Left hindlimb (tissue), 1 donor: ENCODE measurements at regions not wholly inside any gene's neighbourhood (a gene's known extent, or its start where the extent isn't known, plus 50 kb on each side); places are given as distances from the start of the nearest gene placed in this dataset.

Source experiments
- DNase-seq: peaks from one replicate; pipeline ENCODE4 v3.0.0-alpha.2; 2018

GRCh38 chr3:124381575-124382333 lies 348.5 kb upstream of the UMPS start:
- no peak for DNase-seq

GRCh38 chr3:124383051-124383450 lies 347.2 kb upstream of the UMPS start:
- no peak for DNase-seq

- no peak for DNase-seq
Measured at GRCh38 chr3:124383846-124384466, 346.3 kb upstream of the UMPS start.

- DNase-seq: no peak
Measured at GRCh38 chr3:124384527-124384926, 345.7 kb upstream of the UMPS start.

GRCh38 chr3:124385996-124386395 lies 344.3 kb upstream of the UMPS start:
- no peak for DNase-seq

GRCh38 chr3:124386996-124387595 lies 343.2 kb upstream of the UMPS start:
- DNase-seq: no peak

- DNase-seq: no peak
Measured at GRCh38 chr3:124391774-124392173, 338.5 kb upstream of the UMPS start.

GRCh38 chr3:124393340-124393739 lies 336.9 kb upstream of the UMPS start:
- DNase-seq: no peak

- no peak for DNase-seq
Measured at GRCh38 chr3:124395162-124395561, 335.1 kb upstream of the UMPS start.

GRCh38 chr3:124395584-124396338 lies 334.5 kb upstream of the UMPS start:
- no peak for DNase-seq

- no peak for DNase-seq
Measured at GRCh38 chr3:124396339-124396950, 333.8 kb upstream of the UMPS start.

GRCh38 chr3:124397088-124397487 lies 333.2 kb upstream of the UMPS start:
- DNase-seq: no peak

- DNase-seq: no peak
Measured at GRCh38 chr3:124398594-124398993, 331.7 kb upstream of the UMPS start.

GRCh38 chr3:124401843-124402242 lies 328.4 kb upstream of the UMPS start:
- DNase-seq: no peak

- DNase-seq: no peak
Measured at GRCh38 chr3:124402791-124403190, 327.5 kb upstream of the UMPS start.

GRCh38 chr3:124404621-124405020 lies 325.6 kb upstream of the UMPS start:
- DNase-seq: no peak

GRCh38 chr3:124407260-124407659 lies 323.0 kb upstream of the UMPS start:
- no peak for DNase-seq

GRCh38 chr3:124409650-124410275 lies 320.5 kb upstream of the UMPS start:
- DNase-seq: no peak

GRCh38 chr3:124410471-124410870 lies 319.8 kb upstream of the UMPS start:
- no peak for DNase-seq

- DNase-seq: no peak
Measured at GRCh38 chr3:124411728-124412127, 318.5 kb upstream of the UMPS start.

GRCh38 chr3:124412644-124413043 lies 317.6 kb upstream of the UMPS start:
- DNase-seq: no peak

GRCh38 chr3:124413393-124413792 lies 316.9 kb upstream of the UMPS start:
- DNase-seq: no peak
